ENCODE measurements at regions not wholly inside any gene's neighbourhood (a gene's known extent, or its start where the extent isn't known, plus 50 kb on each side); places are given as distances from the start of the nearest gene placed in this dataset.

DNA sequence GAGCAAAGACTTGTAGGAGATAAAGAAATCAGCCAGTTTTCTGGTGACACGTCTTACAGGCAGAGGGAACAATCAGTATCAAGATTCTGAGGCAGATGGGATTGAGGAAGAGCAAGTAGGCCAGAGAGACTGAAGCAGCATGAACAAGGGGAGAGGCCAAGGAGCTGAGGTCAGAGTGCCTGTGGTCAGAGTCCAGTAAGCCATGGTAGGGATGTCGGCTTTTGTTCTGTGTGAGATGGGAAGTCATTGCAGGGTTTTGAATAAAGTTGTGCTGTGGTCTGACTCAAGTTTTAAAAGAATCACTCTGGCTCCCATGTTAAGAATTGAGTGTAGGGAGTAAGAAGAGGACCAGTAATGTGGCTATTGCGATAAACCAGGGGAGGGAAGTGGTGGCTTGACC lies 85.9 kb upstream of the IVNS1ABP start:
- Histone ChIP-seq H2AK5ac (ENCODE audit: low read length) (no peak overlapping the region), H3K56ac (ENCODE audit: low read length) (no peak overlapping the region), H4K8ac (ENCODE audit: low read depth, low read length) (no peak overlapping the region), H2BK15ac (replicated peaks; ENCODE audit: low read depth) (no peak overlapping the region), H3K9ac (ENCODE audit: low read length) (no peak overlapping the region), H3K18ac (ENCODE audit: low read length) (no peak overlapping the region), H2BK5ac (ENCODE audit: low read length) (no peak overlapping the region), H3K4me1 (ENCODE audit: control insufficient read depth, low read depth, low read length) (peaks cover 2% of the 10 kb centered on the region), H4K5ac (ENCODE audit: low read length) (no peak overlapping the region), H3K4ac (ENCODE audit: low read depth, low read length) (no peak overlapping the region), H3K36me3 (ENCODE audit: control insufficient read depth, insufficient read depth, low read length) (no peaks in the 10 kb centered on the region), H3K79me1 (ENCODE audit: low read length) (no peaks in the 10 kb centered on the region), H3K4me2 (ENCODE audit: low read length) (no peak overlapping the region), H3K27me3 (ENCODE audit: insufficient read depth, low read length, poor library complexity) (no peaks in the 10 kb centered on the region), H3K27ac (ENCODE audit: low read depth, low read length) (no peak overlapping the region), H3K4me3 (ENCODE audit: low read length) (no peak overlapping the region), H2BK120ac (ENCODE audit: low read depth, low read length) (no peak overlapping the region), H3K23ac (ENCODE audit: low read length) (no peak overlapping the region), H3K79me2 (ENCODE audit: control insufficient read depth, insufficient read depth, low read length) (no peaks in the 10 kb centered on the region)
- no CpG with 5 or more reads among the region's 3 CpGs for WGBS (ENCODE audit: extremely low coverage, insufficient coverage, low lambda C conversion rate)
- peak; percentile 34 for DNase-seq

- H3K79me1 ChIP-seq (ENCODE audit: low read length): no peaks in the 10 kb centered on the region
- H2BK5ac ChIP-seq (ENCODE audit: low read length): peak overlapping the region; percentile 2
- no CpG with 5 or more reads among the region's 3 CpGs for WGBS (ENCODE audit: extremely low coverage, insufficient coverage, low lambda C conversion rate)
- no peak overlapping the region for H2BK15ac ChIP-seq (replicated peaks; ENCODE audit: low read depth)
- no peak overlapping the region for H3K4me3 ChIP-seq (ENCODE audit: low read length)
- peak; percentile 98 for DNase-seq
- H3K23ac ChIP-seq (ENCODE audit: low read length): no peak overlapping the region
- H3K9ac ChIP-seq (ENCODE audit: low read length): no peak overlapping the region
- H4K8ac ChIP-seq (ENCODE audit: low read depth, low read length): no peak overlapping the region
- no peaks in the 10 kb centered on the region for H3K36me3 ChIP-seq (ENCODE audit: control insufficient read depth, insufficient read depth, low read length)
- no peak overlapping the region for H2BK120ac ChIP-seq (ENCODE audit: low read depth, low read length)
- peaks cover 2% of the 10 kb centered on the region for H3K4me1 ChIP-seq (ENCODE audit: control insufficient read depth, low read depth, low read length)
- peak overlapping the region; percentile 71 for H3K18ac ChIP-seq (ENCODE audit: low read length)
- H4K5ac ChIP-seq (ENCODE audit: low read length): no peak overlapping the region
- H2AK5ac ChIP-seq (ENCODE audit: low read length): no peak overlapping the region
- no peak overlapping the region for H3K4me2 ChIP-seq (ENCODE audit: low read length)
- peak overlapping the region; percentile 3 for H3K27ac ChIP-seq (ENCODE audit: low read depth, low read length)
- no peaks in the 10 kb centered on the region for H3K79me2 ChIP-seq (ENCODE audit: control insufficient read depth, insufficient read depth, low read length)
- H3K4ac ChIP-seq (ENCODE audit: low read depth, low read length): no peak overlapping the region
- no peaks in the 10 kb centered on the region for H3K27me3 ChIP-seq (ENCODE audit: insufficient read depth, low read length, poor library complexity)
- H3K56ac ChIP-seq (ENCODE audit: low read length): peak overlapping the region; percentile 6
Observed at GRCh38 chr1:185401019-185401418, 84.0 kb upstream of the IVNS1ABP start.

GRCh38 chr1:185400052-185400451 lies 83.0 kb upstream of the IVNS1ABP start:
- Histone ChIP-seq H3K27ac (ENCODE audit: low read depth, low read length) (no peak overlapping the region), H3K4me2 (ENCODE audit: low read length) (no peak overlapping the region), H4K5ac (ENCODE audit: low read length) (no peak overlapping the region), H3K18ac (ENCODE audit: low read length) (peak overlapping the region; percentile 71), H3K36me3 (ENCODE audit: control insufficient read depth, insufficient read depth, low read length) (no peaks in the 10 kb centered on the region), H3K79me1 (ENCODE audit: low read length) (no peaks in the 10 kb centered on the region), H3K4me3 (ENCODE audit: low read length) (no peak overlapping the region), H3K56ac (ENCODE audit: low read length) (no peak overlapping the region), H2BK5ac (ENCODE audit: low read length) (no peak overlapping the region), H2BK120ac (ENCODE audit: low read depth, low read length) (peak overlapping the region; percentile 28), H3K27me3 (ENCODE audit: insufficient read depth, low read length, poor library complexity) (no peaks in the 10 kb centered on the region), H3K4me1 (ENCODE audit: control insufficient read depth, low read depth, low read length) (peaks cover 2% of the 10 kb centered on the region), H3K4ac (ENCODE audit: low read depth, low read length) (no peak overlapping the region), H3K9ac (ENCODE audit: low read length) (no peak overlapping the region), H2BK15ac (replicated peaks; ENCODE audit: low read depth) (no peak overlapping the region), H4K8ac (ENCODE audit: low read depth, low read length) (no peak overlapping the region), H3K79me2 (ENCODE audit: control insufficient read depth, insufficient read depth, low read length) (no peaks in the 10 kb centered on the region), H3K23ac (ENCODE audit: low read length) (no peak overlapping the region), H2AK5ac (ENCODE audit: low read length) (no peak overlapping the region)
- WGBS (ENCODE audit: extremely low coverage, insufficient coverage, low lambda C conversion rate): no CpG with 5 or more reads among the region's 1 CpG
- no peak for DNase-seq

GRCh38 chr1:185398599-185398998 lies 81.6 kb upstream of the IVNS1ABP start:
- Histone ChIP-seq H3K56ac (ENCODE audit: low read length) (no peak overlapping the region), H3K4ac (ENCODE audit: low read depth, low read length) (no peak overlapping the region), H3K23ac (ENCODE audit: low read length) (no peak overlapping the region), H2AK5ac (ENCODE audit: low read length) (no peak overlapping the region), H4K8ac (ENCODE audit: low read depth, low read length) (no peak overlapping the region), H3K18ac (ENCODE audit: low read length) (no peak overlapping the region), H4K5ac (ENCODE audit: low read length) (no peak overlapping the region), H2BK15ac (replicated peaks; ENCODE audit: low read depth) (no peak overlapping the region), H3K79me1 (ENCODE audit: low read length) (no peaks in the 10 kb centered on the region), H3K4me2 (ENCODE audit: low read length) (no peak overlapping the region), H3K36me3 (ENCODE audit: control insufficient read depth, insufficient read depth, low read length) (no peaks in the 10 kb centered on the region), H2BK120ac (ENCODE audit: low read depth, low read length) (no peak overlapping the region), H3K4me1 (ENCODE audit: control insufficient read depth, low read depth, low read length) (peaks cover 2% of the 10 kb centered on the region), H2BK5ac (ENCODE audit: low read length) (no peak overlapping the region), H3K27ac (ENCODE audit: low read depth, low read length) (no peak overlapping the region), H3K27me3 (ENCODE audit: insufficient read depth, low read length, poor library complexity) (no peaks in the 10 kb centered on the region), H3K4me3 (ENCODE audit: low read length) (no peak overlapping the region), H3K79me2 (ENCODE audit: control insufficient read depth, insufficient read depth, low read length) (no peaks in the 10 kb centered on the region), H3K9ac (ENCODE audit: low read length) (no peak overlapping the region)
- DNase-seq: no peak

DNA sequence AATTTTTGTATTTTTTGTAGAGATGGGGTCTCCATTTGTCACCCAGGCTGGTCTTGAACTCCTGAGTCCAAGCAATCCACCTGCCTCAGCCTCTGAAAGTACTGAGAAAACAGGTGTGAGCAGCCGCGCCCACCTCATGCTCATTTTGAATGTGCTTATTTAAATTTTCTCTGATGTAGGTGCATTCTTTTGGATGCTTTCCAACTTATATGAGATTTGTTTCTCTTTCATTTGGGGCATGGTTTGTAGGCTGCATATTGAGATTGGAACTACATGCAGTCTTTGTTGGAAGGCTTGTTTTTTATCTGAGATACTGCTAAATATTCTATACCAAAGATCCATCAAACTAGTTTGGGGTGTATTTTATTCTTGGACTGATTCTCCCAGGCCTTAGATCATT lies 81.0 kb upstream of the IVNS1ABP start:
- H2BK120ac ChIP-seq (ENCODE audit: low read depth, low read length): no peak overlapping the region
- no peak overlapping the region for H2BK5ac ChIP-seq (ENCODE audit: low read length)
- H3K36me3 ChIP-seq (ENCODE audit: control insufficient read depth, insufficient read depth, low read length): no peaks in the 10 kb centered on the region
- no peak overlapping the region for H2BK15ac ChIP-seq (replicated peaks; ENCODE audit: low read depth)
- no peak overlapping the region for H3K18ac ChIP-seq (ENCODE audit: low read length)
- H3K4ac ChIP-seq (ENCODE audit: low read depth, low read length): no peak overlapping the region
- no peak overlapping the region for H3K9ac ChIP-seq (ENCODE audit: low read length)
- no peak overlapping the region for H3K27ac ChIP-seq (ENCODE audit: low read depth, low read length)
- no peak overlapping the region for H4K8ac ChIP-seq (ENCODE audit: low read depth, low read length)
- no peak overlapping the region for H2AK5ac ChIP-seq (ENCODE audit: low read length)
- H3K23ac ChIP-seq (ENCODE audit: low read length): no peak overlapping the region
- H4K5ac ChIP-seq (ENCODE audit: low read length): no peak overlapping the region
- WGBS (ENCODE audit: extremely low coverage, insufficient coverage, low lambda C conversion rate): no CpG with 5 or more reads among the region's 2 CpGs
- no peaks in the 10 kb centered on the region for H3K79me2 ChIP-seq (ENCODE audit: control insufficient read depth, insufficient read depth, low read length)
- H3K4me2 ChIP-seq (ENCODE audit: low read length): no peak overlapping the region
- H3K56ac ChIP-seq (ENCODE audit: low read length): no peak overlapping the region
- no peaks in the 10 kb centered on the region for H3K27me3 ChIP-seq (ENCODE audit: insufficient read depth, low read length, poor library complexity)
- no peak overlapping the region for H3K4me3 ChIP-seq (ENCODE audit: low read length)
- no peak for DNase-seq
- no peaks in the 10 kb centered on the region for H3K79me1 ChIP-seq (ENCODE audit: low read length)
- peaks cover 2% of the 10 kb centered on the region for H3K4me1 ChIP-seq (ENCODE audit: control insufficient read depth, low read depth, low read length)

GRCh38 chr1:185397183-185397582 lies 80.1 kb upstream of the IVNS1ABP start:
- H4K8ac ChIP-seq (ENCODE audit: low read depth, low read length): no peak overlapping the region
- H3K18ac ChIP-seq (ENCODE audit: low read length): no peak overlapping the region

More at GRCh38 chr1:185397183-185397582, 80.1 kb upstream of the IVNS1ABP start:
- Histone ChIP-seq H3K4ac (ENCODE audit: low read depth, low read length) (no peak overlapping the region), H3K79me2 (ENCODE audit: control insufficient read depth, insufficient read depth, low read length) (no peaks in the 10 kb centered on the region), H3K36me3 (ENCODE audit: control insufficient read depth, insufficient read depth, low read length) (no peaks in the 10 kb centered on the region), H2BK5ac (ENCODE audit: low read length) (no peak overlapping the region), H4K5ac (ENCODE audit: low read length) (no peak overlapping the region), H3K4me2 (ENCODE audit: low read length) (no peak overlapping the region), H3K79me1 (ENCODE audit: low read length) (no peaks in the 10 kb centered on the region), H3K23ac (ENCODE audit: low read length) (no peak overlapping the region), H3K56ac (ENCODE audit: low read length) (no peak overlapping the region), H3K4me1 (ENCODE audit: control insufficient read depth, low read depth, low read length) (peaks cover 2% of the 10 kb centered on the region), H2BK120ac (ENCODE audit: low read depth, low read length) (no peak overlapping the region), H3K27ac (ENCODE audit: low read depth, low read length) (no peak overlapping the region), H3K27me3 (ENCODE audit: insufficient read depth, low read length, poor library complexity) (no peaks in the 10 kb centered on the region), H3K9ac (ENCODE audit: low read length) (no peak overlapping the region), H3K4me3 (ENCODE audit: low read length) (no peak overlapping the region), H2BK15ac (replicated peaks; ENCODE audit: low read depth) (no peak overlapping the region), H2AK5ac (ENCODE audit: low read length) (no peak overlapping the region)
- no peak for DNase-seq
- WGBS (ENCODE audit: extremely low coverage, insufficient coverage, low lambda C conversion rate): no CpG with 5 or more reads among the region's 4 CpGs
